Embryonic facial prominence (tissue), 1 donor: ENCODE measurements at regions not wholly inside any gene's neighbourhood (a gene's known extent, or its start where the extent isn't known, plus 50 kb on each side); places are given as distances from the start of the nearest gene placed in this dataset.
A peak's percentile ranks its signal among the peaks of the same experiment; 100 is the strongest.

Experiments used
- DNase-seq: peaks from one replicate; pipeline ENCODE4 v3.0.0-alpha.2; 2016; ENCODE audit errors: extremely low spot score

DNA sequence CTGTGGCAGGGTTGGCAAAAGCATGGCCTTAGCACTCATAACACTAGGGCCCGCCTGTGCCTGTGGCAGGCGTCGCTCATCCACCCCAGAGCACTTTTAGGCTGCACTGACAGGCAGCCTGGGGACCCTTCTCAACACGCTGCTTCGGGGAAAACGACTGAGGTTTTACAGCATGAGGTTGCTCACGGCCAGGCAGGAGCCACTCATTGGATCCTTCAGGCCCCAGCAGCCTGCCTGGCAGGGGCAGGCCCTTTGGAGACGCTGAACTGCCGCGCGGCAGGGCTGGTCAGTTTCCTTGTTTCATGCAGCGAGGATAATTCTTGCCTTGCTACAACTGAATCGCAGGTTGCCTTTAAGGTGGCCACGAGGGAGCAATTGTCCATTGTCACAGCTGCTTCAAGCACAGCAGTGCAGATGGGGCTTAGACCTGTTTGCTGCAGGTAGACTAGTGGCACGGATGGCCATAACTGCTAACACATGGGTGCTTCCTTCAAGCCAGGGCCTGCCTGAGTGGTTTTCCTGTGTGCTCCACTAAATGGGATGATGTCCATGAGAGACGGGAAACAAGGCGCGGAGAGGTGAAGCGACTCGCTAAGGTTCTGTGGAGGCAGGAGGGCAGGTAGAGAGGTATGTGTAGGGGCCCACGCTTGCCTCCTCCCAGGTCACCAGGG, 49.9 kb upstream of the HS6ST1 start:
- DNase-seq, result no peak

- no peak for DNase-seq
Measured at GRCh38 chr2:128369108-128369555, 50.5 kb upstream of the HS6ST1 start.

GRCh38 chr2:128369602-128370467, 51.2 kb upstream of the HS6ST1 start:
- no peak for DNase-seq

DNA sequence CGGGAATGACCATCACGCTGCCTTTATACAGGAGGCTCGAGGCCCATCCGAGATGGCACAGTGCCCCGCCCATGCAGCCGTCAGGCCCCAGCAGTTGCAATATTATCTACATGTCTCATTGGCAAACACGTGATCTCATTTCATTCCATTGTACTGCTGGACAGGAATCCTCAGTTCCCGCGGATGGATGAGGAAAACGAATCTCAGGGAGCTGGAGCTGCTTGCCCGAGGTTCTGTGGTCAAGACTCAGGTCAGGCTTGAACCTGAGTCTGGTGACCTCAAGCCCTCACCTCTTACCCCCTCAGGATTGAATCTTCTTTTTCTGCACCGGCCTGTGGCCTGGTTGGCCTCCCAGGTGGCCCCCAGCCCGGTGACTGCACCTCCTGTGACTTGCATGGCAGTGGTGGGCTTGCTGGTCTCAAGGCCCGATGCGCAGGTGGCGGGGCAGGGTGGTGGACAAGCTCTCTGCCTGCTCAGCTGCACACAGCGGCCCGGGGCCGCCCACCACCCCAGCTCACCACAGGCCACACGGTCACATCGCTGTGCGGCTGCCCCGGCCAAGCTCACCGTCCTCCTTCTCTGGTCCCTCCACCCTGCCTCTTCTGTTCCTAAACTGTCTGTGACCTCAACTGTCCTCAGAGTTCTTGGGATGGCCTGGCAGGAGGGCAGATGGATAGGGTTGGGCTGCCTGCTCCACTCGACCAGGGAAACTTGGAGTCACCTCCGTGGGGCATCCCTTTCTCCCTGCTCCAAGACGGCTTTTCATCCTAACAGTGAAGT, 52.0 kb upstream of the HS6ST1 start:
- DNase-seq, result no peak

GRCh38 chr2:128371248-128371630, 52.6 kb upstream of the HS6ST1 start:
- DNase-seq, result no peak

DNA sequence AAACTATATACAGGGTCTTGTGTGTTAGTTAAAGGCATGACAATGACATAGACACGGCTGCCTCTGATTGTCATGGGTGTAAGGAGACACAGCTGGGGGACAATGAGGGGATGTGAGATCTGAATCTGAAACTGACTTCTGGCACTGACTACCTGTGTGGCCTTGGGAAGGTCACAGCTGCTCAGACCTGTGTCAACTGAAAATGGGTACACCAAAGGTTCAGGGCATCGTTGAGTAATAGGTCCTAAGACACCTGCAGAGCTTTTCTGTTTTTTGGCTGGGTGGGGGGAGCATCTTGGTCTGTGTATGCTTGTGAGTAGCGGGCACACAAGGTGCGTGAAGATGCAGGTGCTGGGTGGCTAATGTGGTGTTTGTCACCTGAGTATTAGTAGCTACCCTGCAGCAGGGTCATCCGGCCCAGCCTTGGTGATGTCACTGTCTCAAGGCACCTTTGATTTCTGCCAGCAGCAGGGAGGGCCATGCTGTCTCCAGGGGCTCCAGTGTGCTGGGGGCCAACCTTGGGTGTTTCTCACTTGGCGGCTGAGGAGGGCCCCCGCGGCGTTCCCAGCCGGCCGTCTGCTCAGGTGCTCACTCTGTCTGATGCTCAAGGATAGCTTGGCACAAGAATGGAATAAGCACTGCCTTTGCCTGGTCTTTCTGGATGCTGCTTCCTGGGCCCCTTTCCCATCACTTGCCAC, 53.1 kb upstream of the HS6ST1 start:
- no peak for DNase-seq

GRCh38 chr2:128372621-128373341, 54.1 kb upstream of the HS6ST1 start:
- no peak for DNase-seq

DNA sequence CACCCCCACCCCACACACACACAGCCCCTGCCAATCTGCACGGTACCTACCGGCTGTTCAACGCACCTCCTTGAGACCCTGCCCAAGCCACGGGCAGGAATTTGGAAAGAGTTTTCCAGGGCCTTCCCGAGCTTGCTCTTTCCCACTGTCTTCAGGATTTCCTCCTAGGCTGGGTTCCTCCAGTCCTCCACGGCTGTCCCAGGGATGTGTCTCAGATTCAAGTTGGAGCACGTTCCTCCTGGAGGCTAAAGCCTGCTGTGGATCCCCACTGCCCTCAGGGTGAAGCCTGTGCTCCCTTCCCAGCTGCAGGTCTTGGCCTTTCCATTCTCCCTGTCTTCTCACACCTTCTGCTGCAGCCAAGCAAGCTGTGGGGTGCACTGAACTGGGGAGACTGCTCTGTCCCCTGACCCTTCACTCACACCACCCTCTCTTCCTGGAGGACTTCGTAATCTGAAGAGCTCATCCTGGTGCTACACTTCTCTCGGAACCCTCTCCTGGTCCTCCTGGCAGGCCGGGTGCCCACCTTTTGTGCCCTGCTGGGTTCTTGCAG, 54.9 kb upstream of the HS6ST1 start:
- DNase-seq, result no peak

DNA sequence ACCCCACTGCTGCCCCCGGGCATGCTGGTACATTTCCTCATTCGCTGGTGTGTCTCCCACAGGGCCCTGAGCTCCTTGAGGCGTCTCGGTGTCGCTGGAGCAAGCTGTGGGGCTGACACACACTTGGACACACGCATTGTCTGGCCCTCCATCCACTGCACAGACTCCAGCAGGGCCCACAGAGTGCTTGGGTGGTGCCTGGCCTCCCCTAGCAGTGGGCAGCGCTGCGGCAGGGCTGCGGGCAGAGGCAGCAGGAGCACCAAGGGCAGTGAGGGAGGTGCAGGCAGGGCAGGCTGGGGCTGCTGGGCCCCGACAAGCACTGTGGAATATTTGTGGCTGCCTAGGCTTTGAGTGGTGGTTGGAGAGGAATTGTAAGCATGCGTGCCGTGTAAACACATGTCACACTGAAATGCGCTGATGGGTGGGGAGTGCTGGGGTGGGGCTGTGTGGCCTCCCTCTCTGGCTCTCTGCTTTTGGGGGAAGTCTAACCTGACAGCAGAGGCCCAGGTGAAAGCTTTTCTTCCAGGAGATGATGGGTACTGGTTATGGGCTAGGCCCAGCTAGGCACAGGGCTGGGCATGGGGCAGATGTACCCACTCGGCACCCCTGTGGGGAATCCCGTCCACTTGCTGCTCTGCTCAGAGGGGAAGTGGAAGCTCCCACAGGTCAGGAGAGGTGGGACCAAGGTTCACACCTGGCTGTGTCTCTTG, 55.5 kb upstream of the HS6ST1 start:
- DNase-seq, result peak; percentile 58

- no peak for DNase-seq
Measured at GRCh38 chr2:128374711-128375413, 56.2 kb upstream of the HS6ST1 start.

DNA sequence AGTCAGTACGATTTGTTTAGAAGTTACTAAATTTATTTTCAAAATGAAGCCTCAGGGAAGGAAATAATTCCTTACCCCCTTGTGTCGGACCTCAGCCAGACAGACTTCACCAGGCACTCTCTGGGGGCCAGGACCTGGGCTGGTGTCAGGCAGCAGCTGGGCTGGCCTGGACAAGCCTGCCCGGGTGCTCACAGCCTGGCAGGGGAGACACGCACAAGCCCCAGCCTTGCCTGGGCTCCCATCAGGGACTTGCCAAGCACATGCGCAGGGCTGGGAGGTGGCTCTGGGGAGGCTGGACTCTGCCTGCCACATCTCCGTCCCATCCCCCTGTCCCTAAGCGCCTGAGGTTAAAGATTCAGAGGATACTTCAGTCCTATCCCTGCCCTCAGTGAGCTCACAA, 56.8 kb upstream of the HS6ST1 start:
- DNase-seq, result no peak

DNA sequence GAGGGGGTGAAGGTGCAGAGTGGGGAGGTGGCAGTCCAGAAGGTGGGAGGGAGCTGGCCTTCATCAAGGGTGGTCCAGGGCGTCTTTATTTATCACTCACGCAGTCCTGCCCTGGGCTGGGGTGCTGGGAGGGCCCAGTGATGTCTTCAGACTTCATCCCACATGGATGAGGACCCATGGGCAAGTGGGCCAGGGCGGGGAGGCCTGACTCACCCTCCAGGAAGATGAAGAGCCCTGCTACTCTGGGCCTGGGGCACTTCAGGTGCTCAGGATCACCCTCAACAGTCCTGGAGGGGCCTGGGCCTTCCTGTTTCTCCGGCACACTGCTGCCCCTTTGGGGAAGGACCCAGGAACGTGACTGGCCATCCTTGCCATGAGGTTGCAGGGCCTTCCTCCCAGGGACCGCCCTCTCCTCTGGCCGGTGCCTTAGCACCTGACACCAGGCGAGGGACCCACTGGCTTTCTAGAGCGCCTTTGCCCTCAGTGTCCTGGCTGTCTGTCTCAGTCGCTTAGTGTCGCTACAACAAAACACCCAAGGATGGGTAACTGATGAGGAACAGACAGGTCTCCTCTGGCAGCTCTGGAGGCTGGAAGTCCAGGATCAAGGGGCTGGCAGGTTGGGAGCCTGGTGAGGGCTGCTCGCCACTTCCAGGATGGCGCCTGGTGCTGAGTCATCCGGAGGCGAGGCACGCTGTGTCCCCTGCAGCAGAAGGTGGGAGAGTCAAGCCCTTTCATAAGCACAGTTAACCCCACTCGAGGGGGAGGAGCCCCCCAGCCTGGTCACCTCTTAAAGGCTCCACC, 57.8 kb upstream of the HS6ST1 start:
- no peak for DNase-seq

DNA sequence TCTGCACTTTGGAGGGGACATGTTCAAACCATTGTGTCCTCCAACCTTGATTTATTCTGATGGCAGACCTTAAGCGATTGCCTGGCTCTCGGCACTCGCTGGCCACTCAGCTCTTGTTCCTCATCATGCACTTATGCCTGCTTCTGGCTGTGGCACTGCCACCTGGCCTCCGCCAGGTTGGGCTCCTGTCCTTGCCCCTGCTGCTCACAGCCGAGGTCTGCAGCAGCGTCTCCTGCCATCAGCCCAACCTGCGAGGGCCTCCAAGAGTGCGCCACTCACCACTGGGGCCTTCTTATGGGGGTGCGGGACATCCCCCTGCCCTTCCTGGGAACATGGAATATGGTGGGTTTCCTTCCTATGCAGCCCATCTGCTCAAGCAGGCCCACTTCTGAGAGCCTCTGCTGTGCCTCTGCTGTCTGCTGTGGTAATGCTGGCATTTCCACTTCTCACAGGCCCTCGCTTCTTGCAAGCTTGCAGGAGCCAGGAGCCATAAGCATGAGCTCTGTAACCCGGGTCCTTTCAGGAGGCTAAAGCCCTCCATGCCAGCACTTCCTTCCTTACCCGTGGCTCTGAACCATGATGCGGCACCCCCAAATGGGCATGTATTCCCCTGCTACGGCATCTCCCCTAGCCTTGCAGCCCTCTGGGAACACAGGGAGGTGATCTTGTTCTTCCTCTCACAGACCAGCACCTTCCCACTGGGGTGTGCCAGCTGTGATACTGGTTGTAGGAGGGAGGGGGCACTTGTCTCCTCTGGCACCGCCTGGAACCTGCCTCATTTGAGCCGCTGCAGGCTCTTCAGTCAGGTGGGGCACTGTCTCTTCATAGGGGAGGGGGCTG, 58.6 kb upstream of the HS6ST1 start:
- no peak for DNase-seq

GRCh38 chr2:128378231-128379020, 59.8 kb upstream of the HS6ST1 start:
- DNase-seq, result no peak

DNA sequence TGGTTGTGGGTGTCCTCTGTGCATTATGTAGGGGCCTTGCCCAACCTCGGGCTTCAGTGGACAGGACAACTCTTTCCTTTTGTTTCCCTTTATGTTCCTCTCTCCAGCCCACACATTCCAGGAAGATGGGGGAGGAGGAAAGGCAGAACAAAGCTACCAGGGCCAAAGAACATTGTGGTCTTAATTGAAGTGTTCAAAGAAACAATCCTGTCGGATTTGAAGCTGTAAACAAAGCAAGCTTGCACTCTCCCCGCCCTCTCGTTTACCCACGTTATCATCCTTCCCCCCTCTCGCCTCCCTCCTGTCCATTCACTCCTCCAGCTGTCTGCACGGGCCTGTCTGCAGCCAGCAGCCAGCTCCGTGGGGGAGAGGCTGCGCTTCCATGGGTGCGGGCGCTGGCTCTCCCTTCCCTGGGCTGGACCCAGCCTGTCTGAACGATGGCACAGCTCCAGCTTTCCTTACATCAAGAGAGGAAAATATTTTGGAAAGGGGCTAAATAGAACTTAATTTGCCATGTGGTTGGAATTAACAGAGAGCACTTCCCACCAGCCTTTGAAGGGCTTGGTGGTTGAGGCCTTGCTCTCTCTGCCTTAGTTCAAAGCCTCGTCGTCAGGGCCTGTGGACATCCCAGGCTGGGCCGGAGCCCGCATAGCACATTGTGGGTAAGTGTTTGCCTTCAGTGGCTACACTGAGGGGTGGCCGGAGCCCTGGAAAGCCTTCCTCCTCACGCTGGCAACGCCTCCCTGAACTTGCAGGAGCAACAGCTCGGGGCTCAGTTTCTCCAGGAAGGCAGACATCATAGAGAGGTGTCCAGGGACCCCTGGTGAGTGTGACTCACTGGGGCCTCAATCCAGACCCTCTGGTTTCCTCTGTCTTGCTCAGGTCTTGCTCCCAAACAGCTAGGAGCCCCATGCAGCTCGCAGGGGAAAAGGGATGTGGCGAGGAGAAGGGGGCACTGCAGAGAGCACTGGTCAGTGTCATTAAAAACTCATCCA, 60.6 kb upstream of the HS6ST1 start:
- peak; percentile 86 for DNase-seq
